Ishikawa (cell line): ENCODE measurements at regions not wholly inside any gene's neighbourhood (a gene's known extent, or its start where the extent isn't known, plus 50 kb on each side); places are given as distances from the start of the nearest gene placed in this dataset.

Experiments used
- CEBPB ChIP-seq: IDR thresholded peaks from 2 replicates; pipeline ENCODE4 v1.6.1; 2012
- CREB1 ChIP-seq: IDR thresholded peaks from 2 replicates; pipeline ENCODE4 v1.6.1; 2012; ENCODE audit warnings: low read depth
- EGR1 ChIP-seq: IDR thresholded peaks from 2 replicates; pipeline ENCODE4 v1.6.1; 2012
- EP300 ChIP-seq: IDR thresholded peaks from 2 replicates; pipeline ENCODE4 v1.6.1; 2012; ENCODE audit warnings: borderline replicate concordance
- FOXM1 ChIP-seq: IDR thresholded peaks from 2 replicates; pipeline ENCODE4 v1.6.1; 2012; ENCODE audit warnings: low read depth, borderline replicate concordance
- MAX ChIP-seq: IDR thresholded peaks from 2 replicates; pipeline ENCODE4 v1.6.1; 2012
- NFIC ChIP-seq: IDR thresholded peaks from 2 replicates; pipeline ENCODE4 v1.6.1; 2012
- RAD21 ChIP-seq: IDR thresholded peaks from 2 replicates; pipeline ENCODE4 v1.6.1; 2012; ENCODE audit warnings: low read depth
- TAF1 ChIP-seq: IDR thresholded peaks from 2 replicates; pipeline ENCODE4 v1.6.1; 2012; ENCODE audit warnings: low read depth, mild to moderate bottlenecking
- TCF12 ChIP-seq: IDR thresholded peaks from 2 replicates; pipeline ENCODE4 v1.6.1; 2012; ENCODE audit warnings: low read depth
- TEAD4 ChIP-seq: IDR thresholded peaks from 2 replicates; pipeline ENCODE4 v1.6.1; 2012
- YY1 ChIP-seq: IDR thresholded peaks from 2 replicates; pipeline ENCODE4 v1.6.1; 2012; ENCODE audit warnings: low read depth
- ZBTB7A ChIP-seq: IDR thresholded peaks from 2 replicates; pipeline ENCODE4 v1.6.1; 2012; ENCODE audit warnings: low read depth
- TF ChIP-seq, protein P1 (sequence below): IDR thresholded peaks from 2 replicates; pipeline ENCODE4 v1.6.1; 2012
- TF ChIP-seq, protein P2 (sequence below): IDR thresholded peaks from 2 replicates; pipeline ENCODE4 v1.6.1; 2012; ENCODE audit warnings: low read depth, mild to moderate bottlenecking

- TF ChIP-seq TEAD4 (no peak), FOXM1 (no peak), RAD21 (no peak), NFIC (no peak), EGR1 (no peak), TAF1 (no peak), YY1 (no peak), CEBPB (no peak), EP300 (no peak)
- TF ChIP-seq, protein P1, sequence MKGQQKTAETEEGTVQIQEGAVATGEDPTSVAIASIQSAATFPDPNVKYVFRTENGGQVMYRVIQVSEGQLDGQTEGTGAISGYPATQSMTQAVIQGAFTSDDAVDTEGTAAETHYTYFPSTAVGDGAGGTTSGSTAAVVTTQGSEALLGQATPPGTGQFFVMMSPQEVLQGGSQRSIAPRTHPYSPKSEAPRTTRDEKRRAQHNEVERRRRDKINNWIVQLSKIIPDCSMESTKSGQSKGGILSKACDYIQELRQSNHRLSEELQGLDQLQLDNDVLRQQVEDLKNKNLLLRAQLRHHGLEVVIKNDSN, result no peak
Observed at GRCh38 chr4:102422843-102423242, 77.6 kb upstream of the SLC39A8 start.

- TF ChIP-seq TCF12, result no peak
- no peak for TF ChIP-seq EGR1
- TF ChIP-seq CEBPB, result no peak
- no peak for TF ChIP-seq EP300
- no peak for TF ChIP-seq FOXM1
- TF ChIP-seq MAX, result no peak
- TF ChIP-seq, protein P1, result no peak
- no peak for TF ChIP-seq TEAD4
- TF ChIP-seq RAD21, result no peak
- no peak for TF ChIP-seq YY1
- no peak for TF ChIP-seq ZBTB7A
- no peak for TF ChIP-seq CREB1
- TF ChIP-seq NFIC, result no peak
- TF ChIP-seq, protein P2, sequence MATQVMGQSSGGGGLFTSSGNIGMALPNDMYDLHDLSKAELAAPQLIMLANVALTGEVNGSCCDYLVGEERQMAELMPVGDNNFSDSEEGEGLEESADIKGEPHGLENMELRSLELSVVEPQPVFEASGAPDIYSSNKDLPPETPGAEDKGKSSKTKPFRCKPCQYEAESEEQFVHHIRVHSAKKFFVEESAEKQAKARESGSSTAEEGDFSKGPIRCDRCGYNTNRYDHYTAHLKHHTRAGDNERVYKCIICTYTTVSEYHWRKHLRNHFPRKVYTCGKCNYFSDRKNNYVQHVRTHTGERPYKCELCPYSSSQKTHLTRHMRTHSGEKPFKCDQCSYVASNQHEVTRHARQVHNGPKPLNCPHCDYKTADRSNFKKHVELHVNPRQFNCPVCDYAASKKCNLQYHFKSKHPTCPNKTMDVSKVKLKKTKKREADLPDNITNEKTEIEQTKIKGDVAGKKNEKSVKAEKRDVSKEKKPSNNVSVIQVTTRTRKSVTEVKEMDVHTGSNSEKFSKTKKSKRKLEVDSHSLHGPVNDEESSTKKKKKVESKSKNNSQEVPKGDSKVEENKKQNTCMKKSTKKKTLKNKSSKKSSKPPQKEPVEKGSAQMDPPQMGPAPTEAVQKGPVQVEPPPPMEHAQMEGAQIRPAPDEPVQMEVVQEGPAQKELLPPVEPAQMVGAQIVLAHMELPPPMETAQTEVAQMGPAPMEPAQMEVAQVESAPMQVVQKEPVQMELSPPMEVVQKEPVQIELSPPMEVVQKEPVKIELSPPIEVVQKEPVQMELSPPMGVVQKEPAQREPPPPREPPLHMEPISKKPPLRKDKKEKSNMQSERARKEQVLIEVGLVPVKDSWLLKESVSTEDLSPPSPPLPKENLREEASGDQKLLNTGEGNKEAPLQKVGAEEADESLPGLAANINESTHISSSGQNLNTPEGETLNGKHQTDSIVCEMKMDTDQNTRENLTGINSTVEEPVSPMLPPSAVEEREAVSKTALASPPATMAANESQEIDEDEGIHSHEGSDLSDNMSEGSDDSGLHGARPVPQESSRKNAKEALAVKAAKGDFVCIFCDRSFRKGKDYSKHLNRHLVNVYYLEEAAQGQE, result no peak
- no peak for TF ChIP-seq TAF1
Observed at GRCh38 chr4:102423375-102423774, 77.8 kb upstream of the NFKB1 start.

- TF ChIP-seq, protein P2, result no peak
- TF ChIP-seq CEBPB (no peak), EGR1 (no peak), ZBTB7A (no peak), YY1 (no peak), MAX (no peak)
Observed at GRCh38 chr4:102427371-102427998, 73.7 kb upstream of the NFKB1 start.

DNA sequence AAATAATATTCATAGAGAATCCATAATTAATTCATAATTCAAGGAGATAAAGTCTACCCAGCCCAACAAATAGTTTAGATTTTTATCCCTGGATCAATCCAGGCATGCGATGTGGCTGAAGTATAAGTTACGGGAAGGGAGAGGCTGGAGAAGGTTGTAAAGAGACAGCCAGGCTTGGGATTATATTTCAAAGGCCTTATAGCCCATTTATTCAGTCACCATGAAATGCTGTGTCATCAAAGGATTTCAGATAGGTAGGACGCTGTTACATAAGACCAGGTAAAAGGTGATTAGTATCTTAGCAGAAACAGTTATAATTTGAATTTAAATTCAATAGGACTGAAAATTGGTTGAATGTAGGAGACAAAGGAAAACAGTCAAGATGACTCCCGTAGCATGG, 73.0 kb upstream of the NFKB1 start:
- no peak for TF ChIP-seq YY1
- TF ChIP-seq EGR1, result no peak
- TF ChIP-seq TAF1, result no peak
- TF ChIP-seq TCF12, result no peak
- no peak for TF ChIP-seq MAX
- no peak for TF ChIP-seq ZBTB7A
- TF ChIP-seq, protein P2, result no peak
- TF ChIP-seq FOXM1, result no peak
- no peak for TF ChIP-seq CEBPB
- TF ChIP-seq NFIC, result no peak
- no peak for TF ChIP-seq RAD21
- no peak for TF ChIP-seq EP300
- TF ChIP-seq, protein P1, result no peak
- no peak for TF ChIP-seq CREB1
